HG03095 (cell line): ENCODE measurements at regions not wholly inside any gene's neighbourhood (a gene's known extent, or its start where the extent isn't known, plus 50 kb on each side); places are given as distances from the start of the nearest gene placed in this dataset.
A peak's percentile ranks its signal among the peaks of the same experiment; 100 is the strongest.

ENCODE experiments used
- ATAC-seq: cut with Tn5 transposase; IDR thresholded peaks from one replicate; pipeline ENCODE4 v1.9.1; 2021; ENCODE audit warnings: moderate library complexity; ENCODE audit not compliant: unreplicated experiment

GRCh38 chr10:113219446-113219845 lies 269.4 kb downstream of the TCF7L2 start:
- ATAC-seq = no peak

DNA sequence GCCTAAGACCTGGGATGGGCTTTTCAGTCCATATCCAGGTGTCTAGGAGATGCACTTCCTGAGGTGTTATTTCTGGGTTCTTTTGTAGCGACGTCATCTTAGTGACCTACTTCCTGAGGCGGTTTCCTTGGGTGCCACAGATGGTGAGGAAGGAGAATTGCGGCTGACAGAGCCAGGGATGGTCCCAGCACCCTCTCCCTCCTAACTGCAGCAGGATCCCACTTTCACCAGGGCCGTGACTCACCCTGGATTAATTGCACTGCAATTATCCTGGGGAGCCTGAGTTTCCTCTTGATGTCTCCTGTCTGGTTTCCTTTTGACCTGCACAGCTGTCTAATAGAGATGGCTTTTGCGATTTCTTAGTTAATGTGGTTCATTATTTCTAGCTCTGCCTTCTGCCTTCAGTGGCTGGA lies 271.7 kb downstream of the TCF7L2 start:
- ATAC-seq = no peak

GRCh38 chr10:113222207-113222606 lies 272.2 kb downstream of the TCF7L2 start:
- no peak for ATAC-seq

GRCh38 chr10:113225364-113225763 lies 275.3 kb downstream of the TCF7L2 start:
- ATAC-seq = no peak

- no peak for ATAC-seq
Measured at GRCh38 chr10:113225903-113226302, 275.9 kb downstream of the TCF7L2 start.

GRCh38 chr10:113226399-113226798 lies 276.4 kb downstream of the TCF7L2 start:
- no peak for ATAC-seq

GRCh38 chr10:113226831-113227445 lies 276.9 kb downstream of the TCF7L2 start:
- ATAC-seq = no peak

DNA sequence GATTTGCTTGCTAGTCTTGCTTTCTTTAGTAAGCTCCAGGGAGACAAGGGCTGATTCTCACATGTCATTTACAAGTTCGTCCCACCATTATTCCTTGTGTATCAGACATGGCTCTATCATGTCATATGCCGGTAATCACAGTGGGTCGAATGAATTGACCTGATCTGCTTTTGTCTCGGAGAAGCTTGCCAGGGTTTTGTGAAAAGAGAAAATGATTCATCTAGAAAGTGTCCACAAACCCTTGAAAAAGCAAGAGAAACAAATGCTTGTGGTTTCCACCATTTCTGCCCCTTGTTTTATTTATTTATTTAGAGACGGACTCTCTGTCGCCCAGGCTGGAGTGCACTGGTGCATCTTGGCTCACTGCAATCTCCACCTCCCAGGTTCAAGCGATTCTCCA lies 278.5 kb downstream of the TCF7L2 start:
- no peak for ATAC-seq

DNA sequence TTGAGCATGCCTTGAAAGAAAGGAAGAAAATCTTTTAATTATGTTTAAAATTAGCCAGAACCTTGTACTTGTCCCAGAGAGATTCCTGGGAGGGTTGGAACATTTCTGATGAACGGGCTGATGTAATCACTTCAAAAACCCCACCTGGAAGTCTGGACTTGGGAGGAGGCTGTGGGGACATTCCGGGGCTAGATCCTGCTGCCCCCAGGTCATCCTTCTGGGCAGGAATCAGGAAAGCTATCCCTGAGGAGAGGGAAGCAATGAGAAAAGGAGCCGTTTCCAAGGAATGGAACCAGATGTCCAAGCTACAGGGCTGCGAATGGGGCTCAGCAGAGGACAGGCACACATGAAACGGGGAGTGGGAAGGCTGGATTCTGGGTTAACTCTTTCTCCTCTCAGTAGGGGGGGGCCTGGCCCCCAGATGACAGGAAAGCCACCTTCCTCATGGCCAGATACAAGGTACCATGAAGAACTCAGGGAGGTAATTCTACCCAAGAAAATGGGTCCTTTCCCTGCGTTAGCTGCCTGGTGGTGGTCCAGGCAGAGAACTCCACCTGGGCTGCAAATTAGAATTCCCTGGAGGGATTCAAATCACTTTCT lies 280.1 kb downstream of the TCF7L2 start:
- no peak for ATAC-seq

GRCh38 chr10:113232928-113233511 lies 283.0 kb downstream of the TCF7L2 start:
- ATAC-seq = peak; percentile 59

DNA sequence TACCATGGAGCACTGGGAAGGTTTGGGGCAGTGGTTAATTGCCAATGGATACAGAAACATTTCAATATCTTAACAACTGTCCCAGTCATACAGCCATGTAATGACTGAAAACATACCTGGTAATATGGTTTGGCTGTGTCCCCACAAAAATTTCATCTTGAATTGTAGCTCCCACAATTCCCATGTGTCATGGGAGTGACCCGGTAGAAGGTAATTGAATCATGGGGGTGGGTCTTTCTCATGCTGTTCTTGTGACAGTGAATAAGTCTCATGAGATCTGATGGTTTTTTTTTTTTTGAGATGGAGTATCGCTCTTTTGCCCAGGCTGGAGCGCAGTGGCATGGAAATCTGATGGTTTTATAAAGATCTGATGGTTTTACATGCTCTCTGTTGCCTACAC lies 284.4 kb downstream of the TCF7L2 start:
- ATAC-seq = no peak

DNA sequence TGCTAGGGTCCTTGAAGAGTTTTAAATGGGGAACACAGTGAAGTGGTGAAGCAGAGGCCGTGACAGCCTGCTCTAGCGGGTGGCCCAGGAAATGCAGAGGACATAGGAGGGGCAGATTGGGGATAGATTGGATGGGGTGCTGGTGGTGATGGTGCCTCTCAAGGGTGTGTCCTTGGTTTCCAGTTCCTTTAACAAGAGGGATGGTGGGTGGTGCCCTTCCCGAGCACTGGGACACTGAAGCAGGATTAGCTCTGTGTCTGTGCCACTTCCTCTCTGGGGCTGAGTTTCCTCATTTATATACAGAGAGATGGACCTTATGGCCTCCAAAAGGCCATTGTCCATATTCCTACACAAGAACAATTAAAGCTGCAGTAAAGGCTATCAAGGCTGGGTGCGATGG lies 285.5 kb downstream of the TCF7L2 start:
- no peak for ATAC-seq

DNA sequence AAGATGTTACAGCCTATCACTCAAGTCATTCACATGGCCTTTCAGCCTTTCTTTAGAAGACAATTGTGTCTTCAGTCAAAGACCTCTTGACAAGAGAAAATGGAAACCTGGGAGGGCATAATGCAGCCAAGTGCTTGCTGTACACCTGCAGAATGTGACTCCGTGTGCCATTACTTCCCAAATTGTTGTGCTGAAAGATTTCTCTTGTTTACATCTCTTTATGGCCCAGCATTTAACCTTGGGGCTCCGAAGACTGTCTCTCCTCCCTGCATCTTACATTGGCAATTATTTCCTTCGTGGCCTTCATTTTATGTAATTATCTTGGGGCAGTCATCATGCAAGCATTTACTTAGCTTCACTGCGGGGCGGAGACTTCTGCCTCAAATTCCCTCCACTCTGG lies 287.0 kb downstream of the TCF7L2 start:
- ATAC-seq = no peak

DNA sequence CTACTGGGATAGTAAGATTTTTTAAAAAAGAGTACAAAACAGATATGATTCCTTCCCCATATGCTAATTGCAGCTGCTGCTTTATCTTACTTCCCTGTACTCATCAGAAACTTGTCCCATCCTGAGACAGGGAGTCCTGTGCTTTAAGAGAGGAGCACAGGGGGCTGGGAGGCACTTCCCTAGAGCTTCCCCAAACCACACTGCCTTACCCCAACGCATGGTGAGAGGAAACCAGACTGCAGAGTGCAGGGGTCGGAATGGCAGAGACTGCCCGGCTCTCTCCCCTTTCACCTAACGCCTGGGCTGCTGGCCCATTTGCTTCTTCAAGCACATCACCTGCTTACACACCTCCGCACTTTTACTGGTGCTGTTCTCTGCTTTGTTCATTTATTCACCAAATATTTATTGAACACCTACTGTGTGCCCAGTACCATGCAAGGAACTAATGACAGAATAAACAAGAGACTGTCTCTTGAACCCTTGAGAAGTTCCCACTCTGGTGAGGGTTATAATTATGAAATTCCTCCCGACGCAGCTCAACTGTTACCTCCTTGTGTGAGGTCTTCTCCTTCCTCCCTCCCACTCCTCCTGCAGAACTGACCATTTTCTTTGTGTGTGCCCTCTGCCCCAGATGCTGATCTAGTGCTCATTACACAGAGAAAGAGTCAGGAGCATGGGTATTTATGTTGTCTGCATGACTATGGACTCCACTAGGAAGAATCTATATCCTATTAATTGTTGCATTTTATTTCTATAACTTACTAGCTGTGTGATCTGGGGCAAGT lies 289.7 kb downstream of the TCF7L2 start:
- ATAC-seq = no peak

GRCh38 chr10:113240736-113241135 lies 290.7 kb downstream of the TCF7L2 start:
- ATAC-seq = no peak

- no peak for ATAC-seq
Measured at GRCh38 chr10:113241599-113242360, 291.7 kb downstream of the TCF7L2 start.

GRCh38 chr10:113243311-113243710 lies 293.3 kb downstream of the TCF7L2 start:
- no peak for ATAC-seq

DNA sequence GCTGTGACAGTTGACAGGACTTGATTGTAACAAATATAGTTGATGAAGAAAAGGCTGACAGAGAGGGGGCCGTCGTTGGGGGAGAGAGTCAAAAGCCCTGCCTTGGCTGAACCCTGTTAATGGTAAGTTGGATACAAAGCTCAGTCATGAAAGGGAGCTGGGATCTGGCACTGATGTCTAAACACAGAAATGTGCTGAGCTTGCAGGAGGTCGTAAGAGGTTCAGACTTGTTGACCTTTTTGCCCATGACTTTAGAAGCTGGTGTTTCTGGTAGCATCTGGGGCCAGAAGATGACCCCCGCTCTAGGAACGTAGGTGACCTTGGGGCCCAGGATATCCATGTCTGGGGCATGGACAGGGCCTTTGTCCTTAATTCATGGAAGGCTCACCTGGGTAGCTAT lies 294.7 kb downstream of the TCF7L2 start:
- no peak for ATAC-seq

DNA sequence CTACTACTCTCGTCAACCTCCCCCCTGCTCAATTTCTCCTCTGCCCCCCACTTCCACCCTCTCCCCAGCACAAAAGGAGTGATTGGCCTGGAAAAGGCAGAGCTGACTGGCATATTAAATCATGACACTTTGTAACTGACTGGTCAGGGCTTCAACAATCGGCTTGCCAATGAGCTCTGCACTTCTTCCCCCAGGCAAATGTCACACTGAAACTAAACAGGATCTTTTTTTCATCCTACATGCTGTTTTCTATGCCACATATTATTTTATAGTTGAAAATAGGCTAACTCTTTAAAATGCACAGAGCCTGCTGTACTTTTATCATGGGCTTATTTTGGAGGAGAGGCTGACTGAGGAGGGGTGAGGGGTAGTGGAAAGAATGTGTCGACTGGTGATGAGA lies 295.2 kb downstream of the TCF7L2 start:
- no peak for ATAC-seq

DNA sequence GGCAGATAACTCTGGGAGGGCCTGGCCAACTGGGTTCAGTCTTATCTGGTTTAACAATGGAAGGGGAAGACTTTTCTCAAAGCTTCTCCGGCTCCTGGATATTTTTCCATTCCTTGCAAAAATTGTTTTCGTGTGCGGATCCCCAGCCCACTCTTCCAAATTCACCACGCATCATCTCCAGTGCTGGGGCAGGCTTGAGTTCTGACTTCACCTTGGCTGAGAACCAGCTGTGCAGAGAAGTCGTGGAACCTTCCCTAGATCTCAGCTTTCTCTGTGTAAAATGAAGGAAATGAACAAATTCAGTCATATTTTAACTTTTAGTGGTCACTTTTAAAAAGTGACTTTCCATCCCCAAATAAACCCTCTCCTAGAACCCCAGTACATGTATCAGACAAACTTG lies 297.0 kb downstream of the TCF7L2 start:
- no peak for ATAC-seq
